NCI-H146 treated with DMSO at 0.1 percent for 48 hours (cell line): ENCODE measurements at regions not wholly inside any gene's neighbourhood (a gene's known extent, or its start where the extent isn't known, plus 50 kb on each side); places are given as distances from the start of the nearest gene placed in this dataset.
"Not testable (repeated sequence)": the region's sequence is repeated elsewhere in the genome, so short reads cannot be mapped to it uniquely, and the experiment has no call there.

ENCODE experiments used
- DNase-seq: peaks from one replicate; lab custom pipeline; 2025; ENCODE audit not compliant: unreplicated experiment; lab: John Stamatoyannopoulos, UW

GRCh38 chr4:104890598-104891275, 255.9 kb upstream of the TET2 start:
- no peak for DNase-seq

- DNase-seq = no peak
These were observed 249.7 kb upstream of the TET2 start for GRCh38 chr4:104896660-104897645.

GRCh38 chr4:104899863-104900262, 246.8 kb upstream of the TET2 start:
- no peak for DNase-seq

- no peak for DNase-seq
These were observed 245.2 kb upstream of the TET2 start for GRCh38 chr4:104901438-104901837.

DNA sequence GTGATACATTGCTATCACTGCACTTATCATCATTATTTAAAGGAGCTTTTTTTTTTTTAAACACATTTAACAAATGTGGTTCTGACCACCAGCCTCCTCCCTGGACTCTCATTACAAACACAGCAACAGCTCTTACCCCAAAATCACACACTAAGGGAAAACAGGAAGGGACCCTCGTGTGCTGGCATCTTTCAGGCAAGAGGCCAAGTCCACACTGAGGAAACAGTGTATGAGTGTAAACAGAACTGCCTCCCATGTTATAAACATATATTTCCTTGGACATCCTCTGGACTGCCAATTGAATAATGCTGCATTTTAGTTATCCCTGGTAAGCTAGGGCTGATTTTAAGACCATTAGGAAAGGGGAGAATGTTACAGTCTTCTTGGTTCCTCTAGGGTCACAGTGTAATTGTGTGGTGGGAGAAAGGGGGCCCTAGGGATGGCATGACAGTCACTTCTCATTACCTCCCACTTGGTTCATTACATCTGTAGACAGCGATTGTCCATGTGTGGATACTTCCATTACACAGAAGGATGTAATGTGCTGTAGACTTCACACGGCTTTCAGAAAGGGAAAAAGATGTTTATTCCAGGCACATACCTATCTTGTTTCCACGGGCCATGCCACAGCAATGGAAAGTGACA, 244.6 kb upstream of the TET2 start:
- no peak for DNase-seq

DNA sequence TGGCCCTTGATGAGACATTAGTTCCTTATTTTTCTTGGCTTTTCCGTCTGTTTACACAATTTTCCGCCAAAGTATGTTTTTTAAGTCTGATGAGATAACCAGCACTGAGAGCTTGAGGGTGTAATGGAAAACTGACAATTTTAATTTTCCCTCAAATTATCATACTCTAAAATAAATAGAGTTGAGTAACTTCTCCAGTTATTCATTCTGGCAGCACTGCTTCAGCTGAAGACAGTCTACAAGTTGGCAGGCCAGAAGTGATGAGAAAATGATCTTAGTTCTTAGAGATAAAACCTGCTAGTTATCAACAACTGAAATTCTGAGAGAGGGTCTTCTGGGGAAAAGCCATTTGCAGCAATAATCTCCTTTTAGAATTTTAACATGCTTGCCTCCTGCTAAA, 241.6 kb upstream of the TET2 start:
- DNase-seq = no peak

GRCh38 chr4:104905546-104905945, 241.1 kb upstream of the TET2 start:
- no peak for DNase-seq

GRCh38 chr4:104906276-104906675, 240.4 kb upstream of the TET2 start:
- DNase-seq = no peak

DNA sequence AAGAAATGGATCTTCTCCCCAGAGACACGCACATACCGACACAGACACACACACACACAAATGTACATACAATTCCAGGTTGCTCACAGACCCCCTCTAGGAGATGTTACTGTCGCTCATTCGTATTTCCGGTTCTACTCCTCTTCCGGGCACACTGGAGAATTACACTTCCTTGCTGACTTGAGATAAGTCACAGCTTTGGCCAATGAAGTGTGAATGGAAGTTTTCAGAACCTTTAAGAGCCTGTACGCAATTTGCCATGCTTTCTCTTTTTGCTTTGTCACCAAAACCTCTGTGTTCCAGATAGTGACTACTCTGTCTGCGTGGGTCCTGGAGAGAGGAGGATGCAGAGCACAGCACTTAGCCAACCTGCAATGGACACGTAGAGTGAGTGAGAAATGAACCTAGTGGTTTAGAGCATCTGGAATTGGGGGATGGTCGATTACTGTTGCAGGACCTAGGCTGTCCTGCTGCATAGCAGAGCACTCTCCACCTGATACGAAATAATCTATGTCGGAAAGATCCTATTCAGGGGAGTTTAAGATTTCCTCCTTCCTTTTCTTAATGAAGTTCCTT, 239.5 kb upstream of the TET2 start:
- no peak for DNase-seq

- no peak for DNase-seq
These were observed 238.7 kb upstream of the TET2 start for GRCh38 chr4:104907991-104908390.

DNA sequence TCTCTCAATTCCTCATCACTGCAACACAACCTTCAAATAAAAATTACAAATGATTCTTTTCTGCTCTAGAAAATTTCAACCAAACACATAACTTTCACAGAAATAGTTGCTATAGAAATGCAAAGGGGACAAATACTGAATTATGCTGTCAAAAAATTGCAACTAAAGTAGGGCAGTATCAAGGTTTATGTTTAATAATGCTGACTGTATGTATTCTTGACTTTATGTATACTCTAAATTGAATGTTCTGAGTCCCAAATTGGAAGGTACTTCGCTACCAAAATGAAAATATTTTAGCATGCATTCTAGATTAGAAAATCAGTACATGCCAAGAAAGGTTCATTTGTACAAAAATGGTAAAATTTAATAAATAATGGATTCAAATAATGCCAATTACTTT, 237.3 kb upstream of the TET2 start:
- no peak for DNase-seq

GRCh38 chr4:104912518-104912917, 234.2 kb upstream of the TET2 start:
- DNase-seq = no peak

DNA sequence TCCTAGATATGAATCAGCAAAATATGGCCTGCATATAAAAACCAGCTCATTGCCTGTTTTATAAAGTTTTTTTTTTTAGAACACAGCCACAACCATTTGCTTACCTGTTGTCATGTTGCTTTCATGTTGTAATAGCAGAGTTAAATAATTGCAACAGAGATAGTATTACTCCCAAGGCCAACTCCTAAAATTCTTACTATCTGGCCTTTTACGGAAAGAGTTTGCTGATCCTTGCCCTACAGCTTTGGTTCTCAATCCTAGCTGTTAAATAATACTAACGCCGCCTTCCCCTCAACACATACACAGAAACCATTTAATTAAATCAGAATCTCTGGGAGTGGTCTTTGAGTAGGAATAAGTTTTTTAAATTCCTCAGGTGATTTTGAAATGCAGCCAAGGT, 231.3 kb upstream of the TET2 start:
- DNase-seq = no peak

DNA sequence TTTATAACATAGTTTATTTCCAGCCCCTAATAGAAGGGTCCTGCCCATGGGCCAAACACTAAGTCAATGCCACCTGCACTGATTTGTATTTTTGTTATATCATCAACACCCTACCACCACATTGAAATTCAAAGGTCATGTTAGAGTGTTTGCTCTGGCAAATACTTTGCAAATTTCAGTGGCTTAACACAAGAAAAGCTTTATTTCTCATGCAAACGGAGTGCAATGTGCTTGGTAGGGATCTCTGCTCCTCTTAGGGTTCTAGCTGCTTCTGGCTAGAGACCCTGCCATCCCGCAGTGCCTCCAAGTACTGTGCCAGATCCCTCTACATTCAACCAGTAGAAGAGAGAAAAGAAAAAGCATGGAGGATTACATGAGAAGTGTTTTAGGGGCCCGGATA, 230.8 kb upstream of the TET2 start:
- no peak for DNase-seq

DNA sequence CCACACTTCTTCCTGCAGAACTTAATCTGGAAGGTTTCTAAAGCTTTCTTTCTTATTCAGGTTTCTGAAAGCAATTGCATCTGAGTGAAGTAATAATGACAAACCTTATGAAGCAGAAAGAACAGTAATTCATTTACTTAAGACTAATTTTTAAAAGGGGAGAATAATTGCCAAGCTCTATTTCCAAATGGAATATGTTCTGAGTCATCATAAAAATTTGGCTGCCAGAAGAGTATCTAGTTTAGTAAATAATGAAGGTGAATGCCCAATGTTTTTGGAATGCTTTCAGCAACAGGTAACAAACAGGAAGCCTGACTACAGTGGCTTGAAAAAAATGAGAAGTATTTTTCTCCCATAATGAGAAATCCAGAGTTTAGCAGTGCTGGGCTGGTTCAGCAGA, 227.3 kb upstream of the TET2 start:
- no peak for DNase-seq

DNA sequence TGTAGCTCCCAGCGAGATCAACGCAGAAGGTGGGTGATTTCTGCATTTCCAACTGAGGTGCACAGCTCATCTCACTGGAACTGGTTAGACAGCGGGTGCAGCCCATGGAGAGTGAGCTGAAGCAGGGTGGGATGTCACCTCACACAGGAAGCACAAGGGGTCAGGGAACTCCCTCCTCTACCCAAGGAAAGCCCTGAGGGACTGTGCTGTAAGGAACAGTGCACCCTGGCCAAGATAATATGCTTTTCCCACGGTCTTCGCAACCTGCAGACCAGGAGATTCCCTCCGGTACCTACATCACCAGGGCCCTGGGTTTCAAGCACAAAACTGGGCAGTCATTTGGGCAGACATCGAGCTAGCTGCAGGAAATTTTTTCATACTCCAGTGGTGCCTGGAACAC, 216.4 kb upstream of the TET2 start:
- DNase-seq = no peak

DNA sequence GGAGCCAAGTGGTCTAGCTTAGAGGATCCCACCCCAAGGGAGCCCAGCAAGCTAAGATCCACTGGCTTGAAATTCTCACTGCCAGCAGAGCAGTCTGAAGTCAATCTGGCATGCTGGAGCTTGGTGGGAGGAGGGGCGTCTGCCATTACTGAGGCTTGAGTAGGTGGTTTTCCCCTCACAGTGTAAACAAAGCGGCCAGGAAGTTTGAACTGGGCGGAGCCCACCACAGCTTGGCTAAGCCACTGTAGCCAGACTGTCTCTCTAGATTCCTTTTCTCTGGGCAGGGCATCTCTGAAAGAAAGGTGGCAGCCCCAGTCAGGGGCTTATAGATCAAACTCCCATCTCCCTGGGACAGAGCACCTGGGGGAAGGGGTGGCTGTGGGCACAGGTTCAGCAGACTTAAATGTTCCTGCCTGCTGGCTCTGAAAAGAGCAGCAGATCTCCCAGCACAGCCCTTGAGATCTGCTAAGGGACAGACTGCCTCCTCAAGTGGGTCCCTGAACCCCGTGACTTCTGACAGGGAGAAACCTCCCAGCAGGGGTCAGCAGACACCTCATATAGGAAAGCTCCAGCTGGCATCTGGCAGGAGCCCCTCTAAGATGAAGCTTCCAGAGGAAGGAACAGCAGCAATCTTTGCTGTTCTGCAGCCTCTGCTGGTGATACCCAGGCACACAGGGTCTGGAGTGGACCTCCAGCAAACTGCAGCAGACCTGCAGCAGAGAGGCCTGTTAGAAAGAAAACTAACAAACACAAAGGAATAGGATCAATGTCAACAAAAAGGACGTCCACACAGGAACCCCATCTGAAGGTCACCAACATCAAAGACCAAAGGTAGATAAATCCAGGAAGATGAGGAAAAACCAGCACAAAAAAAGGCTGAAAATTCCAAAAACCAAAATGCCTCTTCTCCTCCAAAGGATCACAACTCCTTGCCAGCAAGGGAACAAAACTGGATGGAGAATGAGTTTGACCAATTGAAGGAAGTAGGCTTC, 215.6 kb upstream of the TET2 start:
- DNase-seq = not testable (repeated sequence)

GRCh38 chr4:104938624-104939023, 208.1 kb upstream of the TET2 start:
- no peak for DNase-seq

DNA sequence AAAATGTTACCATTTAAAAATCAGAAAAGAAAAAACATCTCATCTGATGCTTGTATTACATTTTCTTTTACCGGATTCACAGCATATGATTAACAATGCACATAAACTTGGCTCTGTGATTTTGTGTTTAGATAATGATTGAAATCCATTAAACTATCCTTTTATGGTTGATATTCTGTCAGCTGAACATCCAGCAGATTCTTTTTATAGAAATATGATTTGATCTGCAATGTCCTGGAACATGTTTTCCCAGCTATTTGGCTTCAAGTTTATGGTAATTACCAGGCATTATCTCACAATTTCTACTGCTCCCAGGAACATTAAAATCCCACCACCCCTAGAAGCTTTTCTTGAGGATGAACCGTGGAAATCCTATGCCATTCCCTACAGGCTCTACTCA, 205.7 kb upstream of the TET2 start:
- DNase-seq = no peak

GRCh38 chr4:104941661-104942062, 205.0 kb upstream of the TET2 start:
- DNase-seq = no peak
